AG04450 (cell line): ENCODE measurements at regions not wholly inside any gene's neighbourhood (a gene's known extent, or its start where the extent isn't known, plus 50 kb on each side); places are given as distances from the start of the nearest gene placed in this dataset.

Experiments used
- CTCF ChIA-PET: fragments of 300-600, 350-600 bp; formaldehyde crosslinking; extraction: SDS; loops from one replicate; lab custom pipeline; 2022; ENCODE audit warnings: antibody characterized with exemption, inconsistent platforms; lab: Charles Lee
- POLR2A ChIA-PET: fragments of 350-600 bp; formaldehyde crosslinking; extraction: SDS; loops from one replicate; lab custom pipeline; 2021; ENCODE audit warnings: antibody characterized with exemption, inconsistent platforms; lab: Yijun Ruan, JAX
- DNase-seq: peaks from one replicate; pipeline ENCODE4 v3.0.0-alpha.2; 2011; ENCODE audit warnings: low read depth, low spot score
- H3K27ac ChIP-seq: one replicate; pipeline ENCODE4 v1.5.1; 2012; ENCODE audit warnings: low read depth, low read length, control low read depth
- H3K27me3 ChIP-seq: one replicate; pipeline ENCODE4 v1.6.0; 2012; ENCODE audit warnings: low read length; ENCODE audit not compliant: control insufficient read depth, insufficient read depth
- H3K4me3 ChIP-seq: 2 replicates; pipeline ENCODE4 v1.5.1; 2011; ENCODE audit warnings: mild to moderate bottlenecking, low read depth, low read length, control low read depth
- H3K9me3 ChIP-seq: 2 replicates; pipeline ENCODE4 v1.5.1; 2012; ENCODE audit warnings: low read length; ENCODE audit not compliant: control insufficient read depth, insufficient read depth
- CTCF ChIP-seq: IDR thresholded peaks from 2 replicates; pipeline ENCODE4 v1.5.1; 2011; ENCODE audit warnings: low read depth, low read length, control low read depth, inconsistent platforms

GRCh38 chr3:104547031-104547430 lies 819.7 kb upstream of the ALCAM start:
- CTCF ChIA-PET = no interaction called here
- DNase-seq = no peak
- POLR2A ChIA-PET = no interaction called here
- no peak overlapping the region for H3K4me3 ChIP-seq
- no peak overlapping the region for H3K27ac ChIP-seq
- TF ChIP-seq CTCF = no peak
- no peaks in the 10 kb centered on the region for H3K27me3 ChIP-seq
- no peaks in the 10 kb centered on the region for H3K9me3 ChIP-seq

- H3K9me3 ChIP-seq = no peaks in the 10 kb centered on the region
- no peak overlapping the region for H3K4me3 ChIP-seq
- no peak overlapping the region for H3K27ac ChIP-seq
- H3K27me3 ChIP-seq = no peaks in the 10 kb centered on the region
- ChIA-PET CTCF (no interaction called here), POLR2A (no interaction called here)
- DNase-seq = no peak
- TF ChIP-seq CTCF = no peak
These were observed 818.3 kb upstream of the ALCAM start for GRCh38 chr3:104548401-104548800.

- POLR2A ChIA-PET = no interaction called here
- DNase-seq = no peak
These were observed 817.5 kb upstream of the ALCAM start for GRCh38 chr3:104549099-104549714.

GRCh38 chr3:104553121-104553520 lies 813.6 kb upstream of the ALCAM start:
- TF ChIP-seq CTCF = no peak
- CTCF ChIA-PET = no interaction called here
- POLR2A ChIA-PET = no interaction called here
- DNase-seq = no peak
- H3K27ac ChIP-seq = no peak overlapping the region
- no peaks in the 10 kb centered on the region for H3K27me3 ChIP-seq
- H3K9me3 ChIP-seq = no peaks in the 10 kb centered on the region
- H3K4me3 ChIP-seq = no peak overlapping the region

More at GRCh38 chr3:104549099-104549714, 817.5 kb upstream of the ALCAM start:
- no peak overlapping the region for H3K27ac ChIP-seq
- CTCF ChIA-PET = no interaction called here
- H3K27me3 ChIP-seq = no peaks in the 10 kb centered on the region
- H3K9me3 ChIP-seq = no peaks in the 10 kb centered on the region
- TF ChIP-seq CTCF = no peak
- no peak overlapping the region for H3K4me3 ChIP-seq

GRCh38 chr3:104554425-104554824 lies 812.3 kb upstream of the ALCAM start:
- Histone ChIP-seq H3K27ac (no peak overlapping the region), H3K9me3 (no peaks in the 10 kb centered on the region), H3K4me3 (no peak overlapping the region), H3K27me3 (no peaks in the 10 kb centered on the region)
- ChIA-PET POLR2A (no interaction called here), CTCF (no interaction called here)
- no peak for TF ChIP-seq CTCF
- DNase-seq = no peak
